SK-N-SH (cell line): ENCODE measurements at regions not wholly inside any gene's neighbourhood (a gene's known extent, or its start where the extent isn't known, plus 50 kb on each side); places are given as distances from the start of the nearest gene placed in this dataset.

Source experiments
- CTCF ChIA-PET: fragments of 300-600, 350-600 bp; formaldehyde crosslinking; extraction: SDS; loops from one replicate; lab custom pipeline; 2021; lab: Yijun Ruan, JAX
- POLR2A ChIA-PET: fragments of 350-600 bp; sonication (Branson Sonifier 250); formaldehyde crosslinking; extraction: SDS; loops from one replicate; lab custom pipeline; 2020; ENCODE audit warnings: antibody characterized with exemption, inconsistent platforms; lab: Yijun Ruan, JAX
- DNase-seq: peaks from one replicate; pipeline ENCODE4 v3.0.0; 2012
- H2AFZ ChIP-seq: fragments of 200-600 bp; sonication (generic); 2 replicates; pipeline ENCODE4 v1.8.1; 2016; ENCODE audit warnings: antibody characterized with exemption, mild to moderate bottlenecking, low read depth
- H3F3A ChIP-seq: fragments of 200-600 bp; sonication (generic); replicated peaks from 2 replicates; pipeline ENCODE3; 2016; ENCODE audit warnings: antibody characterized with exemption, mild to moderate bottlenecking; ENCODE audit not compliant: insufficient read depth
- H3K27ac ChIP-seq, 2 experiments: fragments of 200-500 bp in 1 of 2; fragments of 200-600 bp in 1 of 2; sonication (Bioruptor generic) in 1 of 2; sonication (generic), shearing (Covaris generic) in 1 of 2; 2 replicates each; pipeline versions ENCODE4 v1.5.1 to v1.6.1; 2014 to 2016; ENCODE audit warnings: low read depth in 2 of 2, inconsistent platforms in 1 of 2, low read length in 1 of 2, mild to moderate bottlenecking in 1 of 2, mixed read lengths in 1 of 2
- H3K27me3 ChIP-seq: fragments of 200-600 bp; sonication (generic), shearing (Covaris generic); 2 replicates; pipeline ENCODE4 v1.6.1; 2016; ENCODE audit warnings: mixed run types; ENCODE audit not compliant: insufficient read depth
- H3K36me3 ChIP-seq, 2 experiments: fragments of 200-500 bp in 1 of 2; fragments of 200-600 bp in 1 of 2; sonication (Bioruptor generic) in 1 of 2; sonication (generic) in 1 of 2; replicated peaks in 1 of 2; 2 replicates each; pipeline versions ENCODE3 to v1.5.1; 2014 to 2016; ENCODE audit warnings: low read length in 1 of 2, mild to moderate bottlenecking in 1 of 2; ENCODE audit not compliant: insufficient read depth in 2 of 2, control insufficient read depth in 1 of 2
- H3K4me1 ChIP-seq, 2 experiments: fragments of 200-500 bp in 1 of 2; fragments of 200-600 bp in 1 of 2; sonication (Bioruptor generic) in 1 of 2; sonication (generic), shearing (Covaris generic) in 1 of 2; 2 replicates each; pipeline versions ENCODE4 v1.5.1 to v1.6.1; 2014 to 2016; ENCODE audit warnings: low read depth in 1 of 2, low read length in 1 of 2, mixed run types in 1 of 2; ENCODE audit not compliant: insufficient read depth in 2 of 2, control insufficient read depth in 1 of 2
- H3K4me2 ChIP-seq: fragments of 200-600 bp; sonication (generic), shearing (Covaris generic); 2 replicates; pipeline ENCODE4 v1.6.1; 2017; ENCODE audit warnings: mixed run types
- H3K4me3 ChIP-seq, 2 experiments: fragments of 200-500 bp in 1 of 2; fragments of 200-600 bp in 1 of 2; sonication (Bioruptor generic) in 1 of 2; sonication (generic), shearing (Covaris generic) in 1 of 2; 2 replicates each; pipeline versions ENCODE4 v1.5.1 to v1.8.1; 2014 to 2016; ENCODE audit warnings: low read depth in 2 of 2, inconsistent platforms in 1 of 2, low read length in 1 of 2, mild to moderate bottlenecking in 1 of 2, mixed read lengths in 1 of 2, moderate library complexity in 1 of 2
- H3K79me2 ChIP-seq: fragments of 200-600 bp; sonication (generic); 2 replicates; pipeline ENCODE4 v1.8.1; 2017; ENCODE audit warnings: mild to moderate bottlenecking; ENCODE audit not compliant: insufficient read depth
- H3K9ac ChIP-seq: fragments of 200-600 bp; sonication (generic); 2 replicates; pipeline ENCODE4 v1.6.1; 2017; ENCODE audit warnings: mixed run types
- H3K9me2 ChIP-seq: fragments of 200-600 bp; sonication (generic); 2 replicates; pipeline ENCODE4 v1.6.1; 2017; ENCODE audit warnings: mixed run types
- H3K9me3 ChIP-seq: fragments of 200-600 bp; sonication (generic); 2 replicates; pipeline ENCODE4 v1.6.1; 2017; ENCODE audit warnings: mixed run types, mild to moderate bottlenecking, moderate library complexity
- H4K20me1 ChIP-seq: fragments of 200-600 bp; sonication (generic); 2 replicates; pipeline ENCODE4 v1.6.1; 2017; ENCODE audit warnings: mild to moderate bottlenecking, mixed run types; ENCODE audit not compliant: insufficient read depth
- CTCF ChIP-seq: fragments of 200-600 bp; sonication (generic); IDR thresholded peaks from 2 replicates; pipeline ENCODE4 v1.6.1; 2017; ENCODE audit warnings: antibody characterized with exemption, mild to moderate bottlenecking, moderate library complexity
- ELF1 ChIP-seq: IDR thresholded peaks from 2 replicates; pipeline ENCODE4 v1.4.0; 2012
- EP300 ChIP-seq, 2 experiments: IDR thresholded peaks; 2 replicates each; pipeline versions ENCODE4 v1.4.0 to v1.6.1; 2012; ENCODE audit warnings: borderline replicate concordance in 1 of 2, low read depth in 1 of 2, low read length in 1 of 2
- EZH2phosphoT487 ChIP-seq: fragments of 200-600 bp; sonication (generic); IDR thresholded peaks from 2 replicates; pipeline ENCODE4 v1.6.1; 2017; ENCODE audit warnings: low read depth, mixed run types, mild to moderate bottlenecking, antibody characterized with exemption, moderate library complexity, borderline replicate concordance
- FOSL2 ChIP-seq: IDR thresholded peaks from 2 replicates; pipeline ENCODE4 v1.4.0; 2012; ENCODE audit warnings: low read depth, mild to moderate bottlenecking, moderate library complexity, borderline replicate concordance
- FOXJ3 ChIP-seq: sonication (generic); formaldehyde crosslinking; IDR thresholded peaks from 2 replicates; pipeline ENCODE4 v1.5.1; 2020; ENCODE audit warnings: mild to moderate bottlenecking, missing genetic modification reagents
- GABPA ChIP-seq: IDR thresholded peaks from 2 replicates; pipeline ENCODE4 v1.4.0; 2012; ENCODE audit warnings: low read depth, mild to moderate bottlenecking
- IRF3 ChIP-seq: fragments of 150-350 bp; IDR thresholded peaks from 2 replicates; pipeline ENCODE4 v1.6.1; 2016; ENCODE audit warnings: mild to moderate bottlenecking, low read depth, low read length
- JUND ChIP-seq: IDR thresholded peaks from 2 replicates; pipeline ENCODE4 v1.4.0; 2012
- NFIC ChIP-seq: IDR thresholded peaks from 2 replicates; pipeline ENCODE4 v1.4.0; 2012; ENCODE audit warnings: borderline replicate concordance
- NRF1 ChIP-seq: IDR thresholded peaks from 2 replicates; pipeline ENCODE4 v1.6.1; 2012; ENCODE audit warnings: low read depth, mild to moderate bottlenecking, low read length
- PBX3 ChIP-seq: IDR thresholded peaks from 2 replicates; pipeline ENCODE4; 2012
- RAD21 ChIP-seq: IDR thresholded peaks from 2 replicates; pipeline ENCODE4 v1.6.1; 2012; ENCODE audit warnings: mild to moderate bottlenecking, low read length
- RCOR1 ChIP-seq: fragments of 150-350 bp; IDR thresholded peaks from 2 replicates; pipeline ENCODE4 v1.6.1; 2017; ENCODE audit warnings: antibody characterized with exemption, low read length
- RFX5 ChIP-seq: IDR thresholded peaks from 2 replicates; pipeline ENCODE4 v1.6.1; 2012; ENCODE audit warnings: mild to moderate bottlenecking, improper control_type of control experiment, low read length
- SIN3A ChIP-seq: IDR thresholded peaks from 2 replicates; pipeline ENCODE4 v1.6.1; 2012; ENCODE audit warnings: low read depth, mild to moderate bottlenecking, low read length, moderate library complexity, borderline replicate concordance
- TAF1 ChIP-seq: IDR thresholded peaks from 2 replicates; pipeline ENCODE4 v1.6.1; 2012; ENCODE audit warnings: low read depth, mild to moderate bottlenecking, low read length, moderate library complexity, borderline replicate concordance
- TEAD4 ChIP-seq: IDR thresholded peaks from 2 replicates; pipeline ENCODE4 v1.4.0; 2012; ENCODE audit warnings: mild to moderate bottlenecking, borderline replicate concordance; ENCODE audit not compliant: insufficient read depth
- USF1 ChIP-seq: IDR thresholded peaks from 2 replicates; pipeline ENCODE4 v1.4.0; 2012; ENCODE audit warnings: low read depth, borderline replicate concordance
- YY1 ChIP-seq: IDR thresholded peaks from 2 replicates; pipeline ENCODE4 v1.4.0; 2012; ENCODE audit warnings: low read depth, mild to moderate bottlenecking
- WGBS: methylation state at CpG from one replicate; pipeline ENCODE4 v1.1.6; 2017; ENCODE audit warnings: low lambda C conversion rate; 5-methylcytosine and 5-hydroxymethylcytosine counted together

GRCh38 chr11:38971141-38971540, 2373.1 kb upstream of the RAG2 start:
- DNase-seq = no peak
- CTCF ChIA-PET = no interaction called here

More at GRCh38 chr11:38971141-38971540, 2373.1 kb upstream of the RAG2 start:
- no peaks in the 10 kb centered on the region; a peak in 1 of 4 replicates for H3K4me1 ChIP-seq
- no peaks in the 10 kb centered on the region for H3K79me2 ChIP-seq
- H3K9me3 ChIP-seq = no peaks in the 10 kb centered on the region
- 25% methylated on average over 6 of the region's 6 CpGs for WGBS
- no peak overlapping the region for H3K4me2 ChIP-seq
- no peak overlapping the region for H3K4me3 ChIP-seq
- TF ChIP-seq NFIC = no peak
- no peak for TF ChIP-seq USF1
- no peak for TF ChIP-seq TAF1
- TF ChIP-seq TEAD4 = no peak
- no peak for TF ChIP-seq NRF1
- no peak for TF ChIP-seq CTCF
- no peak for TF ChIP-seq GABPA
- no peak for TF ChIP-seq JUND
- no peak for TF ChIP-seq PBX3
- no peak for TF ChIP-seq SIN3A
- TF ChIP-seq EZH2phosphoT487 = no peak
- TF ChIP-seq IRF3 = no peak
- TF ChIP-seq ELF1 = no peak
- no peak for TF ChIP-seq YY1
- no peak for TF ChIP-seq FOSL2
- TF ChIP-seq RFX5 = no peak
- no peak for TF ChIP-seq RAD21
- no peak for TF ChIP-seq EP300 (IDR thresholded peaks at IDR 0.05; ENCODE audit: borderline replicate concordance in 1 of 2, low read depth in 1 of 2, low read length in 1 of 2)
- no peak for TF ChIP-seq FOXJ3 (CRISPR knock-in tag)
- no peak for TF ChIP-seq RCOR1
- H3K36me3 ChIP-seq = no peaks in the 10 kb centered on the region
- no peak overlapping the region for H2AFZ ChIP-seq
- no peaks in the 10 kb centered on the region for H3K27me3 ChIP-seq
- no peaks in the 10 kb centered on the region for H4K20me1 ChIP-seq
- H3K9me2 ChIP-seq = no peaks in the 10 kb centered on the region
- H3K9ac ChIP-seq = no peak overlapping the region
- no peak overlapping the region for H3K27ac ChIP-seq
- H3F3A ChIP-seq = no peaks in the 10 kb centered on the region
- POLR2A ChIA-PET = no interaction called here
